ENCODE measurements at regions not wholly inside any gene's neighbourhood (a gene's known extent, or its start where the extent isn't known, plus 50 kb on each side); places are given as distances from the start of the nearest gene placed in this dataset.

DNA sequence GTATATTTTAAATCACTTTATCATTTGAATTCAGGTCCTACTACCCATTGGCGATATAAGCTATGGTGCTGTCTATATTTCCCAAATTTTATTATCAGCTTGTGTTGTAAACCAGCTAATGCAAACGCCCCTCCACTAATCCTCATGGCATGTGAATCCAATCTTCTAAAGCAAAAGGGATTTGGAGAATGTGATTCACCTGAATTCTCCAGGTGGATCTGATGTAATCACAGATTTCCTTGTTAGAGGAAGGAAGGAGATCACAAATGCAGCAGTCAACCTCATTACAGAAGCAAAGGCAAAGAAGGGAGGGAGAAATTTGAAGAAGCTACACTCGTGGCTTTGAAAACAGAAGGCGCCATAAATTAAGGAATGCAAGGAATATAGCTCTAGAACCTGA, 431.1 kb upstream of the CDH19 start:
- H3K36me3 ChIP-seq (replicated peaks in 1 of 2; ENCODE audit: control insufficient read depth in 2 of 2, insufficient read depth in 2 of 2, low read length in 2 of 2) = no peaks in the 10 kb centered on the region
- H2AK5ac ChIP-seq (ENCODE audit: low read depth, low read length) = no peak overlapping the region
- H4K91ac ChIP-seq (ENCODE audit: low read depth, low read length, poor library complexity) = no peak overlapping the region
- no peak overlapping the region for H3K4me3 ChIP-seq (ENCODE audit: low read length in 2 of 2)
- H3K4me2 ChIP-seq (ENCODE audit: insufficient read depth, low read length, poor library complexity, severe bottlenecking) = no peak overlapping the region
- H2BK15ac ChIP-seq (ENCODE audit: low read length) = no peak overlapping the region
- DNase-seq (ENCODE audit: low spot score) = no peak
- no peak overlapping the region for H3K4ac ChIP-seq (ENCODE audit: low read length)
- no peak overlapping the region for H3K9ac ChIP-seq (ENCODE audit: low read depth, low read length, poor library complexity)
- no peak overlapping the region for H4K8ac ChIP-seq (ENCODE audit: low read depth, low read length)
- no peaks in the 10 kb centered on the region for H3K79me1 ChIP-seq (ENCODE audit: low read depth, low read length)
- no peaks in the 10 kb centered on the region for H3K4me1 ChIP-seq (ENCODE audit: control insufficient read depth in 2 of 2, insufficient read depth in 1 of 2, low read depth in 1 of 2, low read length in 2 of 2)
- H2BK5ac ChIP-seq (ENCODE audit: low read length) = no peak overlapping the region
- H3K23ac ChIP-seq (ENCODE audit: low read depth, low read length, poor library complexity) = no peak overlapping the region
- no peak overlapping the region for H2BK12ac ChIP-seq (ENCODE audit: low read length)
- no CpG with 5 or more reads among the region's 4 CpGs for WGBS, 2 donors (ENCODE audit: extremely low coverage in 2 of 2, insufficient read length in 2 of 2, insufficient replicate concordance in 1 of 2)
- no peak overlapping the region for H2AFZ ChIP-seq (ENCODE audit: low read length)
- H2BK120ac ChIP-seq (ENCODE audit: low read depth, low read length) = no peak overlapping the region
- H3K9me3 ChIP-seq (replicated peaks in 1 of 2; ENCODE audit: control insufficient read depth in 2 of 2, insufficient read depth in 1 of 2, low read depth in 1 of 2, low read length in 2 of 2) = no peaks in the 10 kb centered on the region
- no peak overlapping the region for H3K27ac ChIP-seq (replicated peaks; ENCODE audit: low read length)
- no peak overlapping the region for H3K18ac ChIP-seq (ENCODE audit: low read length)
- no peak overlapping the region for H3K14ac ChIP-seq (ENCODE audit: low read length)
- no peaks in the 10 kb centered on the region for H3K27me3 ChIP-seq (ENCODE audit: control insufficient read depth in 3 of 3, insufficient read depth in 3 of 3, low read depth in 1 of 3, low read length in 3 of 3)

DNA sequence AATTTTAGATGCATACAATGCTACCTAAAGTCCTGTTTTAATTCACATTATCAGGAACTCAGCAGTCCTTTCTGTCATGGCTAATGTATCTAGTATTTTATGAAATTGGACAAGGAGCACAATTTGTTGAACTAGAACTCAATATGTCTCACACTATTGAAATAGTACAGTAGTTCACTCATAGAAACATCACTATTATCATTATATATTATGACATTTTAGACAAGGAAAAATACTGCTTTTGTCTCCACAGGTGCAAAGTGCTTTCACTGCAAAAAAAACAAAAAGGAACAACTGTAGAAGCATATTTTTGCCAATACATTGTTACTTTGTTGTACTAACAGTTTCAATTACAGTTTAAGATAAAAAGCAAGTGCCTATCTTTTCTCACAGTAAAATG, 419.2 kb upstream of the CDH19 start:
- no peaks in the 10 kb centered on the region for H3K27me3 ChIP-seq (ENCODE audit: control insufficient read depth in 3 of 3, insufficient read depth in 3 of 3, low read depth in 1 of 3, low read length in 3 of 3)
- H3K4ac ChIP-seq (ENCODE audit: low read length) = no peak overlapping the region
- H2AK5ac ChIP-seq (ENCODE audit: low read depth, low read length) = no peak overlapping the region
- H3K4me2 ChIP-seq (ENCODE audit: insufficient read depth, low read length, poor library complexity, severe bottlenecking) = no peak overlapping the region
- no peak overlapping the region for H2BK15ac ChIP-seq (ENCODE audit: low read length)
- H2AFZ ChIP-seq (ENCODE audit: low read length) = no peak overlapping the region
- no peaks in the 10 kb centered on the region for H3K79me1 ChIP-seq (ENCODE audit: low read depth, low read length)
- no peak overlapping the region for H3K14ac ChIP-seq (ENCODE audit: low read length)
- H2BK12ac ChIP-seq (ENCODE audit: low read length) = no peak overlapping the region
- H3K4me3 ChIP-seq (ENCODE audit: low read length in 2 of 2) = no peak overlapping the region
- no peak for DNase-seq (ENCODE audit: low spot score)
- no peak overlapping the region for H3K18ac ChIP-seq (ENCODE audit: low read length)
- H3K9me3 ChIP-seq (replicated peaks in 1 of 2; ENCODE audit: control insufficient read depth in 2 of 2, insufficient read depth in 1 of 2, low read depth in 1 of 2, low read length in 2 of 2) = no peaks in the 10 kb centered on the region
- H3K36me3 ChIP-seq (replicated peaks in 1 of 2; ENCODE audit: control insufficient read depth in 2 of 2, insufficient read depth in 2 of 2, low read length in 2 of 2) = no peaks in the 10 kb centered on the region
- no peak overlapping the region for H3K23ac ChIP-seq (ENCODE audit: low read depth, low read length, poor library complexity)
- H4K8ac ChIP-seq (ENCODE audit: low read depth, low read length) = no peak overlapping the region
- H2BK5ac ChIP-seq (ENCODE audit: low read length) = no peak overlapping the region
- H4K91ac ChIP-seq (ENCODE audit: low read depth, low read length, poor library complexity) = no peak overlapping the region
- no peaks in the 10 kb centered on the region for H3K4me1 ChIP-seq (ENCODE audit: control insufficient read depth in 2 of 2, insufficient read depth in 1 of 2, low read depth in 1 of 2, low read length in 2 of 2)
- H3K9ac ChIP-seq (ENCODE audit: low read depth, low read length, poor library complexity) = no peak overlapping the region
- no peak overlapping the region for H3K27ac ChIP-seq (replicated peaks; ENCODE audit: low read length)
- H2BK120ac ChIP-seq (ENCODE audit: low read depth, low read length) = no peak overlapping the region

- H3K9me3 ChIP-seq (replicated peaks in 1 of 2; ENCODE audit: control insufficient read depth in 2 of 2, insufficient read depth in 1 of 2, low read depth in 1 of 2, low read length in 2 of 2) = no peaks in the 10 kb centered on the region
- no peak for DNase-seq (ENCODE audit: low spot score)
- no peaks in the 10 kb centered on the region for H3K27me3 ChIP-seq (ENCODE audit: control insufficient read depth in 3 of 3, insufficient read depth in 3 of 3, low read depth in 1 of 3, low read length in 3 of 3)
- H2AFZ ChIP-seq (ENCODE audit: low read length) = no peak overlapping the region
- H3K36me3 ChIP-seq (replicated peaks in 1 of 2; ENCODE audit: control insufficient read depth in 2 of 2, insufficient read depth in 2 of 2, low read length in 2 of 2) = no peaks in the 10 kb centered on the region
- H2BK12ac ChIP-seq (ENCODE audit: low read length) = no peak overlapping the region
- H3K27ac ChIP-seq (replicated peaks; ENCODE audit: low read length) = no peak overlapping the region
- no peak overlapping the region for H2BK5ac ChIP-seq (ENCODE audit: low read length)
- H4K91ac ChIP-seq (ENCODE audit: low read depth, low read length, poor library complexity) = no peak overlapping the region
- H3K9ac ChIP-seq (ENCODE audit: low read depth, low read length, poor library complexity) = no peak overlapping the region
- no peak overlapping the region for H3K18ac ChIP-seq (ENCODE audit: low read length)
- no peaks in the 10 kb centered on the region for H3K4me1 ChIP-seq (ENCODE audit: control insufficient read depth in 2 of 2, insufficient read depth in 1 of 2, low read depth in 1 of 2, low read length in 2 of 2)
- no peak overlapping the region for H3K4ac ChIP-seq (ENCODE audit: low read length)
- H3K79me1 ChIP-seq (ENCODE audit: low read depth, low read length) = no peaks in the 10 kb centered on the region
- H3K4me2 ChIP-seq (ENCODE audit: insufficient read depth, low read length, poor library complexity, severe bottlenecking) = no peak overlapping the region
- H3K4me3 ChIP-seq (ENCODE audit: low read length in 2 of 2) = no peak overlapping the region
- no peak overlapping the region for H3K23ac ChIP-seq (ENCODE audit: low read depth, low read length, poor library complexity)
- no peak overlapping the region for H2BK120ac ChIP-seq (ENCODE audit: low read depth, low read length)
- no peak overlapping the region for H2AK5ac ChIP-seq (ENCODE audit: low read depth, low read length)
- H3K14ac ChIP-seq (ENCODE audit: low read length) = no peak overlapping the region
- H4K8ac ChIP-seq (ENCODE audit: low read depth, low read length) = no peak overlapping the region
- H2BK15ac ChIP-seq (ENCODE audit: low read length) = no peak overlapping the region
Measured at GRCh38 chr18:67010919-67011318, 407.0 kb upstream of the CDH19 start.

GRCh38 chr18:67007999-67008398, 404.1 kb upstream of the CDH19 start:
- no peak overlapping the region for H3K23ac ChIP-seq (ENCODE audit: low read depth, low read length, poor library complexity)
- WGBS, 2 donors (ENCODE audit: extremely low coverage in 2 of 2, insufficient read length in 2 of 2, insufficient replicate concordance in 1 of 2) = no CpG with 5 or more reads among the region's 1 CpG
- H3K36me3 ChIP-seq (replicated peaks in 1 of 2; ENCODE audit: control insufficient read depth in 2 of 2, insufficient read depth in 2 of 2, low read length in 2 of 2) = no peaks in the 10 kb centered on the region
- DNase-seq (ENCODE audit: low spot score) = no peak
- H3K4me2 ChIP-seq (ENCODE audit: insufficient read depth, low read length, poor library complexity, severe bottlenecking) = no peak overlapping the region
- no peaks in the 10 kb centered on the region for H3K27me3 ChIP-seq (ENCODE audit: control insufficient read depth in 3 of 3, insufficient read depth in 3 of 3, low read depth in 1 of 3, low read length in 3 of 3)
- H2BK12ac ChIP-seq (ENCODE audit: low read length) = no peak overlapping the region
- H2AFZ ChIP-seq (ENCODE audit: low read length) = no peak overlapping the region
- H3K79me1 ChIP-seq (ENCODE audit: low read depth, low read length) = no peaks in the 10 kb centered on the region
- no peak overlapping the region for H3K9ac ChIP-seq (ENCODE audit: low read depth, low read length, poor library complexity)
- no peak overlapping the region for H3K4me3 ChIP-seq (ENCODE audit: low read length in 2 of 2)
- no peak overlapping the region for H2BK120ac ChIP-seq (ENCODE audit: low read depth, low read length)
- H3K4ac ChIP-seq (ENCODE audit: low read length) = no peak overlapping the region
- no peak overlapping the region for H3K14ac ChIP-seq (ENCODE audit: low read length)
- no peak overlapping the region for H2AK5ac ChIP-seq (ENCODE audit: low read depth, low read length)
- no peak overlapping the region for H2BK5ac ChIP-seq (ENCODE audit: low read length)
- H4K8ac ChIP-seq (ENCODE audit: low read depth, low read length) = no peak overlapping the region
- H4K91ac ChIP-seq (ENCODE audit: low read depth, low read length, poor library complexity) = no peak overlapping the region
- no peaks in the 10 kb centered on the region for H3K4me1 ChIP-seq (ENCODE audit: control insufficient read depth in 2 of 2, insufficient read depth in 1 of 2, low read depth in 1 of 2, low read length in 2 of 2)
- H3K18ac ChIP-seq (ENCODE audit: low read length) = no peak overlapping the region
- H3K27ac ChIP-seq (replicated peaks; ENCODE audit: low read length) = no peak overlapping the region
- H2BK15ac ChIP-seq (ENCODE audit: low read length) = no peak overlapping the region
- H3K9me3 ChIP-seq (replicated peaks in 1 of 2; ENCODE audit: control insufficient read depth in 2 of 2, insufficient read depth in 1 of 2, low read depth in 1 of 2, low read length in 2 of 2) = no peaks in the 10 kb centered on the region
